NK-92 treated with Interleukin-12 subunit alpha and Interleukin-12 subunit beta, amount 100 ng/mL, for 24 hours (cell line): ENCODE measurements at regions not wholly inside any gene's neighbourhood (a gene's known extent, or its start where the extent isn't known, plus 50 kb on each side); places are given as distances from the start of the nearest gene placed in this dataset.
"Not testable (repeated sequence)": the region's sequence is repeated elsewhere in the genome, so short reads cannot be mapped to it uniquely, and the experiment has no call there.

Experiments
- DNase-seq: peaks from one replicate; lab custom pipeline; 2025; lab: John Stamatoyannopoulos, UW

- DNase-seq: no peak
Measured at GRCh38 chr6:119444642-119445557, 95.3 kb upstream of the MAN1A1 start.

GRCh38 chr6:119443993-119444641 lies 94.6 kb upstream of the MAN1A1 start:
- DNase-seq: no peak

GRCh38 chr6:119442776-119443184 lies 93.2 kb upstream of the MAN1A1 start:
- no peak for DNase-seq

GRCh38 chr6:119440953-119441352 lies 91.4 kb upstream of the MAN1A1 start:
- DNase-seq: no peak

GRCh38 chr6:119436583-119436982 lies 87.0 kb upstream of the MAN1A1 start:
- DNase-seq: no peak

- no peak for DNase-seq
Measured at GRCh38 chr6:119431799-119432198, 82.2 kb upstream of the MAN1A1 start.

GRCh38 chr6:119430805-119431204 lies 81.2 kb upstream of the MAN1A1 start:
- no peak for DNase-seq

- DNase-seq: no peak
Measured at GRCh38 chr6:119428633-119429032, 79.1 kb upstream of the MAN1A1 start.

- DNase-seq: no peak
Measured at GRCh38 chr6:119426619-119427018, 77.1 kb upstream of the MAN1A1 start.

- no peak for DNase-seq
Measured at GRCh38 chr6:119423996-119424395, 74.4 kb upstream of the MAN1A1 start.

- DNase-seq: not testable (repeated sequence)
Measured at GRCh38 chr6:119418084-119418483, 68.5 kb upstream of the MAN1A1 start.

GRCh38 chr6:119407156-119407555 lies 57.6 kb upstream of the MAN1A1 start:
- no peak for DNase-seq

- not testable (repeated sequence) for DNase-seq
Measured at GRCh38 chr6:119405114-119405513, 55.6 kb upstream of the MAN1A1 start.
